Loucy (cell line): ENCODE measurements at regions not wholly inside any gene's neighbourhood (a gene's known extent, or its start where the extent isn't known, plus 50 kb on each side); places are given as distances from the start of the nearest gene placed in this dataset.

Experiments
- EZH2phosphoT487 ChIP-seq: fragments of 200-600 bp; IDR thresholded peaks from 2 replicates; pipeline ENCODE4 v1.6.1; 2018; ENCODE audit warnings: antibody characterized with exemption, mild to moderate bottlenecking, moderate library complexity, borderline replicate concordance
- TF ChIP-seq, protein P1 (sequence below): fragments of 200-600 bp; sonication (generic); conservative IDR thresholded peaks from 2 replicates; pipeline ENCODE4 v1.5.1; 2014; ENCODE audit warnings: mild to moderate bottlenecking, antibody characterized with exemption, low read length

DNA sequence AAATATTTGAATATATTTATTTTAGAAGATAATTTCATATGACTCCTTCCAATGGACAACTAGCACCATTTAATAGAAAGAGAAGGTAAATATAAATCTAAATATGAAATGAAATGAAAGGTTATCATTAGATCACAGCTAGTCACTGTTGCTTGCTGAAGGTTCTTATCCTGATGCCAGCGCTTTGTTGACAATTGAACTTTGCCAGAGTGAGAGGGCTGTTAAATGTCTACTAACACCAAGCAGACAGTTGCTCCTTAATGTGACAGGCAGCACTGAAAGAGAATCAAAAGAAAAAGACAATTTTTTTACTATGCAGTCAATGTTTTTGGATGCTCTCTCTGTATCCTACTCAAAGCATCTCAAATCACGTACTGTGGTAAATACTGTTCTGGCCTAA, 152.6 kb upstream of the SEMA6A start:
- TF ChIP-seq, protein P1, sequence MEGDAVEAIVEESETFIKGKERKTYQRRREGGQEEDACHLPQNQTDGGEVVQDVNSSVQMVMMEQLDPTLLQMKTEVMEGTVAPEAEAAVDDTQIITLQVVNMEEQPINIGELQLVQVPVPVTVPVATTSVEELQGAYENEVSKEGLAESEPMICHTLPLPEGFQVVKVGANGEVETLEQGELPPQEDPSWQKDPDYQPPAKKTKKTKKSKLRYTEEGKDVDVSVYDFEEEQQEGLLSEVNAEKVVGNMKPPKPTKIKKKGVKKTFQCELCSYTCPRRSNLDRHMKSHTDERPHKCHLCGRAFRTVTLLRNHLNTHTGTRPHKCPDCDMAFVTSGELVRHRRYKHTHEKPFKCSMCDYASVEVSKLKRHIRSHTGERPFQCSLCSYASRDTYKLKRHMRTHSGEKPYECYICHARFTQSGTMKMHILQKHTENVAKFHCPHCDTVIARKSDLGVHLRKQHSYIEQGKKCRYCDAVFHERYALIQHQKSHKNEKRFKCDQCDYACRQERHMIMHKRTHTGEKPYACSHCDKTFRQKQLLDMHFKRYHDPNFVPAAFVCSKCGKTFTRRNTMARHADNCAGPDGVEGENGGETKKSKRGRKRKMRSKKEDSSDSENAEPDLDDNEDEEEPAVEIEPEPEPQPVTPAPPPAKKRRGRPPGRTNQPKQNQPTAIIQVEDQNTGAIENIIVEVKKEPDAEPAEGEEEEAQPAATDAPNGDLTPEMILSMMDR: no peak
- TF ChIP-seq EZH2phosphoT487: no peak
